GM21360 (cell line): ENCODE measurements at regions not wholly inside any gene's neighbourhood (a gene's known extent, or its start where the extent isn't known, plus 50 kb on each side); places are given as distances from the start of the nearest gene placed in this dataset.
A peak's percentile ranks its signal among the peaks of the same experiment; 100 is the strongest.
"Not testable (repeated sequence)": the region's sequence is repeated elsewhere in the genome, so short reads cannot be mapped to it uniquely, and the experiment has no call there.

Experiments
- ATAC-seq: cut with Tn5 transposase; IDR thresholded peaks from one replicate; pipeline ENCODE4 v1.9.1; 2021; ENCODE audit warnings: mild to moderate bottlenecking, moderate library complexity; ENCODE audit not compliant: unreplicated experiment

DNA sequence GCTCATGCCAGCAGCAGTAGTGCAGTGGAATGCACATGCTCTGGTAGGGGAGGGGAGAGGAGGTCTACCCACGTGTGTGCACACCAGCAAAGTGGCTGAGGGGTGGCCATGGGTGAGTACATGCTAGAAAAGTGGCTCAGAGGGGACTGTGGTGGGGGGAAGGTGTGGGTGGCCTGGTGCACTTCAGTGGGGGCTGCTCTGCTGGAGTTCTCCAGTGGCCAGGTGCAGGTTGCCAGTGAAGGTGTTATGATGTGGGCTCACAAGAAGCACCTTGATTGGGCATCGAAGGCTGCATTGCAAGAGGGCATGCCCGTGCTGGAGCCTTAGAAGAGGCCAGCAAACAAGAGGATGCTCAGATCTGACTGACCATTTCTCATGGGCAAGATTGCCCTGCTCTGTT is 613.6 kb upstream of the PHF14 start:
- no peak for ATAC-seq

DNA sequence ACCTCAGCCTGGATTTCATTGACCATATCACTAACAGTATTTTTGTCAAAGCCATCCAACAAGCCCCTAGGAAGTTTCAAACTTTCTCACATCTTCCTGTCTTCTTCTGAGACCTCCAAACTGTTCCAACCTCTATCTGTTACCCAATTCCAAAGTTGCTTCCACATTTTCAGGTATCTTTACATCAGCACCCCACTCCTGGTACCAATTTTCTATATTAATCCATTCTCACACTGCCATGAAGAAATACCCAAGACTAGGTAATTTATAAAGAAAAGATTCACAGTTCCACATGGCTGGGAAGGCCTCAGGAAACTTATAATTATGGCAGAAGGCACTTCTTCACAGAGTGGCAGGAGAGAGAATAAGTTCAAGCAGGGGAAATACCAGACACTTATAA is 571.9 kb upstream of the PHF14 start:
- ATAC-seq = no peak

GRCh38 chr7:10412422-10413019 is 561.2 kb upstream of the PHF14 start:
- peak; percentile 97 for ATAC-seq

GRCh38 chr7:10418985-10419384 is 554.7 kb upstream of the PHF14 start:
- ATAC-seq = no peak

DNA sequence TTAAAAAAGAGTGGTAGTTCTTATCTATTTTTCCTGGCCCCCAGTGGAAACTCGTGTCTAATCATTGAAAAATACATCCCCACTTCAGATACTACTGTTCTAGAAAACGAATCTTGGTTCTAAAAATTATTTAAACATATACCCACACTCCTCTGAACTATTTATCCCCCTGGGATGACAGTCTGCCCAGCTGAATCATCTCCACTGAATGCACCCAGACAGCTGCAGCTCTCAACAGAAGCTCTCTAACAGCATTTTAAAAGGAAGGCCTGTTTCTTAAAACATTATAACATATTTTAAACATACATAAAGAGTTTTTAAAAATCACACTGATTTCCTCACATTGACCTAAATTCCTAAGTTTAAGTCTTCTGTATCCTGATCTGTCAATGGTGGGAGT is 544.6 kb upstream of the PHF14 start:
- ATAC-seq = no peak

- ATAC-seq = no peak
Measured at GRCh38 chr7:10429511-10429910, 544.2 kb upstream of the PHF14 start.

DNA sequence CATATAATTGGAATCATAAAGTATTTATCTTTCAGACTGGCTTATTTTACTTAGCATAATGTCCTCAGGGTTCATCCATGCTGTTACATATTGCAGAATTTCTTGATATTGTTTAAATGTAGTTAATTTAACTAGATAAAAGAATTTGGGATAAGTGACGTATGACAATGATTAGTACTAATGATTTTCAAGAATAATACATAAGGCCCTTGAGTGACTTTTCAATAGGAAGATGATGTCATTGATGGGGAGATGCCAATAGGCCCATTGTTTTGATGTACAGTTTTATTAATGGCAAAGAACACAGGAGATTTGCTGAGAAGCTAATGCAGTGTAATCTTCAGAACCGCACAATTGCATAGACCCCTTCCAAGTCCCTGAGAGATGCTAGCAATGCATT is 537.4 kb upstream of the PHF14 start:
- ATAC-seq = no peak

DNA sequence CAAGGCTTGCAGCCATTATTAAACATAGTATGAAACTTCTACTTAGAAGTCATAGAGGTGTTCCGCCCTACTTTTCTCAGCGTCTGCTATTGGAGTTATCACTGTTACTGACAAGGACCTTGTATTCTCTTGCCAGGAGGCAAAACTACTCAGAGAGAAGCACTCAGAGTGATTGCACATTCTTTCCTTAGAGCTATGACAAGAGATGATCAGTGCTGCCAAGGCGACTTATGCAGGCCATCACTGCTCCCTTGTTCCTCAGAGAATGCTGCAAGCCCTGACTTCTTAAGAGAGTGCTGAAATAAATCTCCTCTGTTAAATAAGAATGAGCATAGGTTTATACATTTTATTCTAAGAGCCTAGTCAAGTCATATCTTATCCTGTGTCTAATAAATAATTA is 534.6 kb upstream of the PHF14 start:
- ATAC-seq = no peak

- ATAC-seq = no peak
Measured at GRCh38 chr7:10455936-10456335, 517.7 kb upstream of the PHF14 start.

DNA sequence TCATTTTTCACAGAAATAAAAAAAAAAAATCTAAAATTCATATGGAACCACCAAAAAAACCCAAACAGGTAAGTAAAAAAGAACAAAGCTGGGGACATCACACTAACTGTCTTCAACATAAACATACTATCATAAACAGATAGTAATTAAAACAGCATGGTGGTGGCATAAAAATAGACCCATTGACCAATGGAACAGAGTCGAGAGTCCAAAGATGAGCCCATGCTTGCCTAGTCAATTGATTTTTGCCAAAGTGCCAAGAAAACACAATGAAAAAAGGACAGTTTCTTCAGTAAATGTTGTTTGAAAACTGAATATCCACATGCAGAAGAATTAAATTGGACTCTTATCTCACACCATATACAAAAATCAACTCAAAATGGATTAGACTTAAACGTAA is 513.2 kb upstream of the PHF14 start:
- no peak for ATAC-seq

DNA sequence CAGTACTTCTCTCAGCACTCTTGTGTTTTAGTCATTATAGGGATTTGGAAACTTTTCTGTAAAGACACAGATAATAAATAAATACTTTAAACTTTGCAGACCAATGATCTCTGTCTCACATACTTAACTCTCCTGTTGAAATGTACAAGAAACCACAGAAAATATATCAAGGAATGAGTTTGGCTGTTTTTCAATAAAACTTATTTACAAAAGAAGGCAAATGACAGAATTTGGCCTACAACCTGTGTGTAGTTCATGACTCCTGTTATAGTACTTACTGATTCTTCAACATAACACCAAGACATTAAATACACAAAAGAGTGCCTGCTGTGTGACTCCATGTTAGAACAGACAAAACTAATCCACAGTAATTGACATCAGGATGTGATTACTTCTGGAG is 510.0 kb upstream of the PHF14 start:
- no peak for ATAC-seq

DNA sequence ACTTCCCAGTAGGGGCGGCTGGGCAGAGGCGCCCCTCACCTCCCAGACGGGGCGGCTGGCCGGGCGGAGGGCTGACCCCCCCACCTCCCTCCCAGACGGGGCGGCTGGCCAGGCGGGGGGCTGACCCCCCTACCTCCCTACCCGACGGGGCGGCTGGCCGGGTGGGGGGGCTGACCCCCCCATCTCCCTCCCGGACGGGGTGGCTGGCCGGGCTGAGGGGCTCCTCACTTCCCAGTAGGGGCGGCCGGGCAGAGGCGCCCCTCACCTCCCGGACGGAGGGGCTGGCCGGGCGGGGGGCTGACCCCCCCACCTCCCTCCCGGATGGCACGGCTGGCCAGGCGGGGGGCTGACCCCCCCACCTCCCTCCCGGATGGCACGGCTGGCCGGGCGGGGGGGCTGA is 508.1 kb upstream of the PHF14 start:
- ATAC-seq = not testable (repeated sequence)

- ATAC-seq = no peak
Measured at GRCh38 chr7:10468908-10469307, 504.8 kb upstream of the PHF14 start.

DNA sequence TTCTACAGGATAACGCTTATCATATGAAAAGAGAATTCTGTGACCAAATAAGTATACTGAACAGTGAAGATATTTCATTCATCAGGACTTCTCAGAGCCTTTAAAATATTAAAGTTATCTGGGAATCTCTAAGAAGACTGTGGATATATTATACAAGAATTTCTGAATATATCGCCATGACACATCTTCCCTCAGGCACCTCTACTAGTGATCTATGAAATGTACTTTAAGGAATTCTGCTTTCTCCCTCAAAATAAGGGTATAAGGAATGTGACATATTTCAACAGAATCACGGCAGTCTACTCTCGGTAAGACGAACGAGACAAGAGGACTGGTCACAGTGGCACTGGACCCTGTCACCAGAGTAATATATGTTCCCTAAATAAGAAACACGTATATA is 504.2 kb upstream of the PHF14 start:
- ATAC-seq = no peak

- ATAC-seq = no peak
Measured at GRCh38 chr7:10471280-10472058, 502.2 kb upstream of the PHF14 start.

DNA sequence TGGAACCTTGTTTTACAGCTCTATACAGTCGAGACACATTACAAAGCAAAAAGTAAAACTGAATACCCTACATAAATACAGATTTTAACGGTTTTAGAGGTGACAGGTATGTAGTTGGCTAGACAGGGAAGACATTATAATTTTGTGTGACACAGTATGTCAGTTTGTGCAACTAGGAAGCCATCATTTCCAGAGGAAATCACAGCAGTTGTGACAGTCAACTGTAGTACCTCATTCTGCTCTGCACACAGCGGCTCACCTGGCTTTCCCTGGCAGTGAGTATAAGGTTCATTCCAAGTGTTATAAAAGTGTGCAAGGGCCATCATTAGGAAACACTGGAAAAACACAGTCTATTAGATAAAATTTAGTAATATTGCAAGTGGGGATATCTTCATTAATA is 501.6 kb upstream of the PHF14 start:
- ATAC-seq = no peak

GRCh38 chr7:10473569-10473968 is 500.1 kb upstream of the PHF14 start:
- no peak for ATAC-seq

GRCh38 chr7:10474048-10474447 is 499.6 kb upstream of the PHF14 start:
- no peak for ATAC-seq

GRCh38 chr7:10475940-10476641 is 497.6 kb upstream of the PHF14 start:
- no peak for ATAC-seq

DNA sequence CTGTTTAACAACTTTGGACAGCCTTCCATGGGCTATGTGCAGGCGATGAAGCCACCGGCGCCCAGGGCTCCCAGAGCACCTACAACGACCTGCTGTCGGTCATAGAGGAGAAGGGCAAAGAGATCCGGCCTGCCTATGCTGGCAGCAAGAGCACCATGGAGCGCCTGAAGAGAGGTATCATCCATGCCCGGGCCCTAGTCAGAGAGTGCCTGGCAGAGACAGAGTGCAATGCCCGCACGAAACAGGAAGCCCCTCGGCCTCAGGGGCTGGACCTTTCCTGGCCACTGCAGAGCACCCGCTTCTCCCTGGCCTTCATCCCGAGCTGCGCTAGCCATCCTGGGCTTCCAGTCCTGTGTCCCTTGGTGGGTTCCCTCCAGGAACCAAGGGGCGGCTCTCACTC is 497.0 kb upstream of the PHF14 start:
- ATAC-seq = no peak

DNA sequence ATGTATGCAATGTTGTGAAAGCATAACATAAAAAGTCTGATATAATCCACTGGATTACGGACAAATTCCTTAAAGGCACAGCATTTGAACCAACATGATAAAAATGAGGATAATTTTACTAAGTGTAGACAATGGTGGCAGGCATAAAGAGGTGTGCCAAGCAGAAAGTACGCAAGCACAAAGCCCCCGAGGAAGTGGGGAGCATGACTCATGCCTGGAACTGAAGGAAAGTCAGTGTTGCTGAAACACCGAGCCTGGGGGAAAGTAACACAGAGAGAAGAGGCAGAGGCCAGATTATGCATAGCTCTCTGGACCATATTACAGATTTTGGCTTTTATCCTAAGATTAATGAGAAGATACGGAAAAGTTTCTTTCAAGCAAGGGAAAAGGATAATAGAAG is 490.0 kb upstream of the PHF14 start:
- ATAC-seq = no peak

GRCh38 chr7:10484767-10485166 is 488.9 kb upstream of the PHF14 start:
- no peak for ATAC-seq
